ENCODE measurements at regions not wholly inside any gene's neighbourhood (a gene's known extent, or its start where the extent isn't known, plus 50 kb on each side); places are given as distances from the start of the nearest gene placed in this dataset.

- Histone ChIP-seq H3K9me3 (ENCODE audit: low read length) (no peaks in the 10 kb centered on the region), H3K27me3 (ENCODE audit: control insufficient read depth in 1 of 2, insufficient read depth in 2 of 2, low read length in 2 of 2) (no peaks in the 10 kb centered on the region), H4K20me1 (ENCODE audit: insufficient read depth, low read length) (no peaks in the 10 kb centered on the region), H3K9ac (ENCODE audit: insufficient read depth, low read depth, low read length) (no peak overlapping the region), H3K27ac (ENCODE audit: extremely low read length, insufficient read depth, low read length) (no peak overlapping the region), H3K4me3 (replicated peaks in 1 of 3; ENCODE audit: insufficient read depth in 1 of 3, low read depth in 2 of 3, low read length in 3 of 3) (no peak overlapping the region), H3K79me2 (ENCODE audit: insufficient read depth, low read length) (no peaks in the 10 kb centered on the region), H2AFZ (ENCODE audit: low read length) (no peak overlapping the region), H3K36me3 (replicated peaks in 1 of 2; ENCODE audit: control insufficient read depth in 1 of 2, insufficient read depth in 2 of 2, low read length in 2 of 2) (no peaks in the 10 kb centered on the region), H3K4me1 (ENCODE audit: insufficient read depth, low read length) (no peaks in the 10 kb centered on the region), H3K4me2 (ENCODE audit: low read depth, low read length) (no peak overlapping the region)
- FAIRE-seq (no peak), ATAC-seq (no peak), DNase-seq (ENCODE audit: low spot score) (peak; percentile 1)
- BruUV-seq (replicated peaks) = no TSS peak
- WGBS (ENCODE audit: low lambda C conversion rate) = 59% methylated on average over 3 of the region's 3 CpGs
- 0 out of 2 replicates have a peak, but pooled peaks have one; percentile 46 for TF ChIP-seq CREB1 (IDR thresholded peaks at IDR 0.05)
- no peak for TF ChIP-seq CREB1 (CRISPR knock-in tag; IDR thresholded peaks at IDR 0.05)
- TF ChIP-seq SIX1 (CRISPR knock-in tag; IDR thresholded peaks at IDR 0.05; ENCODE audit: borderline replicate concordance) = no peak
- 0 out of 2 replicates have a peak, but pooled peaks have one; percentile 23 for TF ChIP-seq RFX1 (IDR thresholded peaks at IDR 0.05)
- intact Hi-C loops (cut with micrococcal nuclease; ENCODE audit: unreplicated experiment) (no loop called here), in situ Hi-C loops (cut with HindIII; ENCODE audit: extremely low pct_ligation_motif_present, low pct_unique_long_range_greater_than_20kb) (no loop called here)
- ChIA-PET POLR2A (no interaction called here), CTCF (ENCODE audit: low intra/inter-chr PET ratio, low total read pairs) (no interaction called here)
These were observed 245.2 kb upstream of the CENPE start for GRCh38 chr4:103443324-103443723.

GRCh38 chr4:103429283-103429682, 231.1 kb upstream of the CENPE start:
- POLR2A ChIA-PET = no interaction called here
- FAIRE-seq = no peak
- Histone ChIP-seq H3K9me3 (ENCODE audit: low read length) (no peaks in the 10 kb centered on the region), H3K4me1 (ENCODE audit: insufficient read depth, low read length) (peaks cover 14% of the 10 kb centered on the region), H3K27me3 (ENCODE audit: control insufficient read depth in 1 of 2, insufficient read depth in 2 of 2, low read length in 2 of 2) (no peaks in the 10 kb centered on the region), H3K4me2 (ENCODE audit: low read depth, low read length) (no peak overlapping the region), H3K79me2 (ENCODE audit: insufficient read depth, low read length) (no peaks in the 10 kb centered on the region), H2AFZ (ENCODE audit: low read length) (no peak overlapping the region), H4K20me1 (ENCODE audit: insufficient read depth, low read length) (no peaks in the 10 kb centered on the region), H3K9ac (ENCODE audit: insufficient read depth, low read depth, low read length) (no peak overlapping the region), H3K4me3 (replicated peaks in 1 of 3; ENCODE audit: insufficient read depth in 1 of 3, low read depth in 2 of 3, low read length in 3 of 3) (no peak overlapping the region), H3K36me3 (replicated peaks in 1 of 2; ENCODE audit: control insufficient read depth in 1 of 2, insufficient read depth in 2 of 2, low read length in 2 of 2) (no peaks in the 10 kb centered on the region), H3K27ac (ENCODE audit: extremely low read length, insufficient read depth, low read length) (no peak overlapping the region)
- peak; percentile 66 for ATAC-seq
- DNase-seq (ENCODE audit: low spot score) = peak; percentile 11
- WGBS (ENCODE audit: low lambda C conversion rate) = 67% methylated on average over 7 of the region's 7 CpGs
- TF ChIP-seq CTCF (CRISPR knock-in tag; IDR thresholded peaks at IDR 0.05) (0 out of 2 replicates have a peak, but pooled peaks have one; percentile 26), FOSL2 (CRISPR knock-in tag; IDR thresholded peaks at IDR 0.05) (no peak)
- intact Hi-C loops (cut with micrococcal nuclease; ENCODE audit: unreplicated experiment) (no loop called here), in situ Hi-C loops (cut with HindIII; ENCODE audit: extremely low pct_ligation_motif_present, low pct_unique_long_range_greater_than_20kb) (no loop called here)
- BruUV-seq (replicated peaks) = no TSS peak
- CTCF ChIA-PET (ENCODE audit: low intra/inter-chr PET ratio, low total read pairs) = no interaction called here

Measured in HepG2 (cell line).